HG03159 (cell line): ENCODE measurements at regions not wholly inside any gene's neighbourhood (a gene's known extent, or its start where the extent isn't known, plus 50 kb on each side); places are given as distances from the start of the nearest gene placed in this dataset.
A peak's percentile ranks its signal among the peaks of the same experiment; 100 is the strongest.
"Not testable (repeated sequence)": the region's sequence is repeated elsewhere in the genome, so short reads cannot be mapped to it uniquely, and the experiment has no call there.

ENCODE experiments used
- ATAC-seq: cut with Tn5 transposase; IDR thresholded peaks from one replicate; pipeline ENCODE4 v1.9.1; 2021; ENCODE audit warnings: mild to moderate bottlenecking, moderate library complexity; ENCODE audit not compliant: unreplicated experiment

GRCh38 chr1:147348592-147348991 is 106.1 kb downstream of the CHD1L start:
- ATAC-seq: not testable (repeated sequence)

- ATAC-seq: no peak
These were observed 107.0 kb downstream of the CHD1L start for GRCh38 chr1:147349533-147349932.

GRCh38 chr1:147351140-147351835 is 108.8 kb downstream of the CHD1L start:
- no peak for ATAC-seq

- no peak for ATAC-seq
These were observed 135.1 kb downstream of the CHD1L start for GRCh38 chr1:147377263-147378246.

DNA sequence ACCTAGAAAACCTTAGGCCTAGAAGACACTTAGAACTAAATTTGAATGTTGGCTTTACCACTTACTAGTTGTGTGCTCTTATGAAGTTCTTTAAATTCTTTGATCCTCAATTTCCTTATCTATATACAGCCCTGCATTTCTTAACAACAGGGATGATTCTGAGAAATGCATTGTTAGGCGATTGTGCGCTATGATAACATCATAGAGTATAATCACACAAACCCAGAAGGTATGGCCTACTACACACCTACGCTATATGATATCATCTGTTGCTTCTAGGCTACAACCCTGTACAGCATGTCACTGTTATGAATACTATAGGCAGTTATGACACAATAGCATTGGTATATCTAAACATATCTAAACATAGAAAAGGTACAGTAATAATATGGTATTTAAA is 137.4 kb downstream of the CHD1L start:
- no peak for ATAC-seq

DNA sequence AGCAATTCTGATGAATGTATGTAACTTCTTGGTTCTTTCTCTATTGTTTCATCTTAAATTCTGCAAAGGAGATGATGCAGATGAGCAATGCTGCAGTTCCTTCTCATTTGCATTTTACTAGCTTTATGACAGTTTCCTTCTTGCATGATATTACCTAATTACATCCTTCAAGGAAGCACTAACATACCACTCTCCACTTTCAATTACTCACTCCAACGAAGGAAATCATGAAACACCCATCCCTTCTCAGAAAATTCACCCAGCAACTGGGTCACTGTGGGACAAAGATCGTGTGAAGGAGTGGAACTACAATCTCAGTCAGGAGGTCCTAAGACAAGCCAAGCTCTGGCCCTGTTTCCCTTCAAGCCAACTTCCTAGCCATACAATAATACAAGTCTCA is 142.3 kb downstream of the CHD1L start:
- ATAC-seq: no peak

- no peak for ATAC-seq
These were observed 146.5 kb downstream of the CHD1L start for GRCh38 chr1:147388969-147389368.

DNA sequence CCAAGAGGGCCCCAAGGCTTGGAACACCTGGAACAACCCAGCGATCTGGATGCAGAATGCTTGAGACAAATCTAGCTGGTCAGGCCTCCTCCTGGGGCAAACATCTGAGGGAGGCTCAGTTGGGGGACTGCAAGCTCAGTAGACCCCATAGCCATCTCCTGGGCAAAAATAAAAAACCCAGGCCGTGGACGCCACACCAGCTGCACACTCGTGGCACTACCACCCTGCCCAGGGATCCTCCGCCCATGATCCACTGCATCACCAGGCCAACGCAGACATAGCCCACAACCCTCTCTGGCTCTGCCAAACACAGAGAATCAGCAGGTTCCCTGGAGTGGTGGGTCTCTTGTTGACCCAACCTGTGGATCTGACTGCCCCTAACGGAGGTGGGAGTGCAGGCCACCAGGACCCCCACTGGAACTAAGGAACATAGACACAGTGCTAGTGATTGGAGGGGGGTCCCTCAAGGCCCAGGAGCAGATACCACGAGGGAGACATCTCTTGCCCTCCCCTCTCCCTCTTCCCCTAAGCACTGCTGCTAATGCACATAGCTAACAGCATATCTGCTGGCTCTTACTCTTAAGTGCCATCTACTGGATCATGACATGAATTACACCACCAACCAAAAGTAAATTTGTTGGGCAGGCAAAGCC is 147.2 kb downstream of the CHD1L start:
- peak; percentile 58 for ATAC-seq

GRCh38 chr1:147390185-147390542 is 147.7 kb downstream of the CHD1L start:
- ATAC-seq: no peak

GRCh38 chr1:147391114-147391513 is 148.6 kb downstream of the CHD1L start:
- no peak for ATAC-seq

DNA sequence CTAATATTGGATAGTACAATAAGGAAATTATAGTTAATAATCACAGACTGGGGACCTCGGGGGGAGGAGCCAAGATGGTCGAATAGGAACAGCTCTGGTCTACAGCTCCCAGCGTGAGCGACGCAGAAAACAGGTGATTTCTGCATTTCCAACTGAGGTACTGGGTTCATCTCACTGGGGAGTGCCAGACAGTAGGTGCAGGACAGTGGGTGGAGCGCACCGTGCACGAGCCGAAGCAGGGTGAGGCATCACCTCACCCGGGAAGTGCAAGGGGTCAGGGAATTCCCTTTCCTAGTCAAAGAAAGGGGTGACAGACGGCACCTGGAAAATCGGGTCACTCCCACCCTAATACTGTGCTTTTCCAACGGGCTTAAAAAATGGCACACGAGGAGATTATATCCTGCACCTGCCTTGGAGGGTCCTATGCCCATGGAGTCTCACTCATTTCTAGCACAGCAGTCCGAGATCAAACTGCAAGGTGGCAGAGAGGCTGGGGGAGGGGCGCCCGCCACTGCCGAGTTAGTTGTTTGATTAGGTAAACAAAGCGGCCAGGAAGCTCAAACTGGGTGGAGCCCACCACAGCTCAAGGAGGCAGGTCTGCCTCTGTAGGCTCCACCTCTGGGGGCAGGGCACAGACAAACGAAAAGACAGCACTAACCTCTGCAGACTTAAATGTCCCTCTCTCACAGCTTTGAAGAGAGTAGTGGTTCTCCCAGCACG is 138.8 kb upstream of the BCL9 start:
- not testable (repeated sequence) for ATAC-seq

DNA sequence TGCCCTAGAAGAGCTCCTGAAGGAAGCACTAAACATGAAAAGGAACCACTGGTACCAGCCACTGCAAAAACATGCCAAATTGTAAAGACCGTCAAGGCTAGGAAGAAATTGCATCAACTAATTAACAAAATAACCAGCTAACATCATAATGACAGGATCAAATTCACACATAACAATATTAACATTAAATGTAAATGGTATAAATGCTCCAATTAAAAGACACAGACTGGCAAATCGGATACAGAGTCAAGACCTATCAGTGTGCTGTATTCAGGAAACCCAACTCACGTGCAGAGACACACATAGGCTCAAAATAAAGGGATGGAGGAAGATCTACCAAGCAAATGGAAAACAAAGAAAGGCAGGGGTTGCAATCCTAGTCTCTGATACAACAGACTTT is 137.0 kb upstream of the BCL9 start:
- not testable (repeated sequence) for ATAC-seq

GRCh38 chr1:147409886-147410285 is 131.4 kb upstream of the BCL9 start:
- ATAC-seq: no peak

GRCh38 chr1:147413110-147413605 is 128.1 kb upstream of the BCL9 start:
- no peak for ATAC-seq

DNA sequence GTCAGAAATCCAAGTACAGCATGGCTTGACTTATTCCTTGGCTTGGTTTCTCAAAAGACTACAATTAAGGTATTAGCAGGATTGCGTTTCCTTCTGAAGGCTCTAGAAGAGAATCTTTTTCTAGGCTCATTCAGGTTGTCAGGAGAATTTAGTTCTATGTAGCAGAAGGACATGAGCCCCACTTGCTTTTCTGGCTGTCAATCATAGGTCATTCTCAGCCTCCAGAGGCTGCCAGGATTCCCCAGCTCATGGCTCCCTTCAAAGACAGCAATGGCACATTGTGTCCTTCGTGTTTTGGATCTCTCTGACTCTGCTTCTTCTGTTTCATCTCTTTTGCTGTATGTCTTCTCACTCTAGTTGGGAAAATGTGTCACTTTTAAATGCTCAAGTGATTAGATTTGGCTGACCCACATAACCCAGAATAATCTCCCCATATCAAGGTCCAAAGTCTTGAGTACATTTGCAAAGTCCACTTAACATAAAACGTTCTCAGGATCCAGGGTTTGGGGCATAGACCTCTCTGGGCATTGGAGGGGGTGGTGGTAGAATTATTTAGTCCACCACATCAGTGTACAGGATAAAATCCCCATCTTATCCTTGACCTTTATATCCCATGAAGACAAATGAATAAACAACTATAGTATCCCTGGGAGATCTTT is 126.7 kb upstream of the BCL9 start:
- no peak for ATAC-seq

GRCh38 chr1:147417024-147417423 is 124.3 kb upstream of the BCL9 start:
- ATAC-seq: no peak

DNA sequence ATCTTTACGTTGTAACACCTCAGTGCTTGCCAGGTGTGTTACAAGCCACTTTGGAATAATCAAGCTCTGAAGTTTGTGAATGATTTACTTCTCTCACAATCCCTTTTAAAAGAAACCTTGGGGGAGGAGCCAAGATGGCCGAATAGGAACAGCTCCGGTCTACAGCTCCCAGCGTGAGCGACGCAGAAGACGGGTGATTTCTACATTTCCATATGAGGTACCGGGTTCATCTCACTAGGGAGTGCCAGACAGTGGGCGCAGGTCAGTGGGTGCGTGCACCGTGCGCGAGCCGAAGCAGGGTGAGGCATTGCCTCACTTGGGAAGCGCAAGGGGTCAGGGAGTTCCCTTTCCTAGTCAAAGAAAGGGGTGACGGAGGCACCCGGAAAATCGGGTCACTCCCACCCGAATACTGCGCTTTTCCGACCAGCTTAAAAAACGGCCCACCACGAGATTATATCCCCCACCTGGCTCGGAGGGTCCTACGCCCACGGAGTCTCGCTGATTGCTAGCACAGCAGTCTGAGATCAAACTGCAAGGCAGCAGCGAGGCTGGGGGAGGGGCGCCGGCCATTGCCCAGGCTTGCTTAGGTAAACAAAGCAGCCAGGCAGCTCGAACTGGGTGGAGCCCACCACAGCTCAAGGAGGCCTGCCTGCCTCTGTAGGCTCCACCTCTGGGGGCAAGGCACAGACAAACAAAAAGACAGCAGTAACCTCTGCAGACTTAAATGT is 118.0 kb upstream of the BCL9 start:
- ATAC-seq: not testable (repeated sequence)

DNA sequence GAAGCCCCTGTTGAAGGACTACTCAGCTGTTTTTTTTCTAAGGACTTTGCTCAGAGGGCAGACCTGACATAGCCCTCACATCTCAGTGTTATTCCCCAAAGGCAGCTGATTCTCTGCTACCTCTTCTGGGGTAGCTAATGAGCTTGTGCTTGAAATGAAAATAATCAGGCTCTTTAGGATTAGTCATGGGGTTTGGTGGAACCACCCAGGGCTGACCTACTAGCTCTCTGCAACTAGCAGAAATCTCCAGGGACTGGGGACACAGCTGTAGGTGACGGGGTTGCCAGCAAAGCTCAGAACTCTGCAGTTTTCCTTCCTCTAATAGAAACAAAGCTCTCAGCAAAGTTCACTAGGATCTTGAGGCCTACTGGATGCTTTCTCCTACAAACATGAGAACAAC is 106.4 kb upstream of the BCL9 start:
- no peak for ATAC-seq

GRCh38 chr1:147444381-147444780 is 96.9 kb upstream of the BCL9 start:
- ATAC-seq: no peak

- ATAC-seq: no peak
These were observed 89.7 kb upstream of the BCL9 start for GRCh38 chr1:147451628-147452027.
